HUES48 (cell line): ENCODE measurements at regions not wholly inside any gene's neighbourhood (a gene's known extent, or its start where the extent isn't known, plus 50 kb on each side); places are given as distances from the start of the nearest gene placed in this dataset.
"Not testable (repeated sequence)": the region's sequence is repeated elsewhere in the genome, so short reads cannot be mapped to it uniquely, and the experiment has no call there.

Experiments
- H3K27ac ChIP-seq: one replicate; pipeline ENCODE4 v1.7.0; 2013; ENCODE audit warnings: low read depth, low read length, inconsistent platforms
- H3K27me3 ChIP-seq: 2 replicates; pipeline ENCODE4 v1.6.1; 2013; ENCODE audit warnings: mild to moderate bottlenecking, low read length; ENCODE audit not compliant: control insufficient read depth, insufficient read depth
- H3K36me3 ChIP-seq: 2 replicates; pipeline ENCODE4 v1.6.1; 2013; ENCODE audit warnings: low read length; ENCODE audit not compliant: control insufficient read depth, insufficient read depth
- H3K4me1 ChIP-seq: 2 replicates; pipeline ENCODE4 v1.6.1; 2013; ENCODE audit warnings: mild to moderate bottlenecking, low read length; ENCODE audit not compliant: control insufficient read depth, insufficient read depth
- H3K4me3 ChIP-seq: 2 replicates; pipeline ENCODE4 v1.5.1; 2013; ENCODE audit warnings: mild to moderate bottlenecking, low read depth, low read length
- H3K9ac ChIP-seq: 2 replicates; pipeline ENCODE4 v1.6.1; 2013; ENCODE audit warnings: mild to moderate bottlenecking, low read depth, low read length, moderate library complexity
- H3K9me3 ChIP-seq: 2 replicates; pipeline ENCODE4 v1.6.1; 2013; ENCODE audit warnings: low read length; ENCODE audit not compliant: control insufficient read depth, insufficient read depth

GRCh38 chr10:33706746-33707145, 372.3 kb upstream of the NRP1 start:
- H3K9ac ChIP-seq, result no peak overlapping the region
- peaks cover 7% of the 10 kb centered on the region; the same call in 1 of the 2 replicates for H3K4me1 ChIP-seq
- no peaks in the 10 kb centered on the region for H3K9me3 ChIP-seq
- no peak overlapping the region for H3K4me3 ChIP-seq
- H3K36me3 ChIP-seq, result no peaks in the 10 kb centered on the region
- H3K27me3 ChIP-seq, result no peaks in the 10 kb centered on the region
- no peak overlapping the region for H3K27ac ChIP-seq

- Histone ChIP-seq H3K4me3 (no peak overlapping the region), H3K36me3 (no peaks in the 10 kb centered on the region), H3K27ac (no peak overlapping the region), H3K9me3 (no peaks in the 10 kb centered on the region), H3K9ac (no peak overlapping the region), H3K27me3 (no peaks in the 10 kb centered on the region), H3K4me1 (peaks cover 7% of the 10 kb centered on the region; the same call in 1 of the 2 replicates)
Measured at GRCh38 chr10:33706191-33706590, 371.7 kb upstream of the NRP1 start.

GRCh38 chr10:33704214-33704830, 369.9 kb upstream of the NRP1 start:
- no peaks in the 10 kb centered on the region for H3K27me3 ChIP-seq
- peaks cover 7% of the 10 kb centered on the region; the same call in 1 of the 2 replicates for H3K4me1 ChIP-seq
- H3K4me3 ChIP-seq, result no peak overlapping the region
- no peaks in the 10 kb centered on the region for H3K36me3 ChIP-seq
- no peak overlapping the region for H3K27ac ChIP-seq
- no peaks in the 10 kb centered on the region for H3K9me3 ChIP-seq
- no peak overlapping the region for H3K9ac ChIP-seq

- Histone ChIP-seq H3K4me1 (peaks cover 11% of the 10 kb centered on the region), H3K4me3 (no peak overlapping the region), H3K27ac (no peak overlapping the region), H3K9me3 (no peaks in the 10 kb centered on the region), H3K27me3 (no peaks in the 10 kb centered on the region), H3K36me3 (no peaks in the 10 kb centered on the region), H3K9ac (no peak overlapping the region)
Measured at GRCh38 chr10:33703501-33704213, 369.2 kb upstream of the NRP1 start.

- H3K4me1 ChIP-seq, result peaks cover 22% of the 10 kb centered on the region
- peak overlapping the region; percentile 22 for H3K4me3 ChIP-seq
- no peaks in the 10 kb centered on the region for H3K27me3 ChIP-seq
Measured at GRCh38 chr10:33698033-33698432, 363.6 kb upstream of the NRP1 start.

GRCh38 chr10:33697016-33697415, 362.5 kb upstream of the NRP1 start:
- Histone ChIP-seq H3K27me3 (no peaks in the 10 kb centered on the region), H3K36me3 (no peaks in the 10 kb centered on the region), H3K4me3 (no peak overlapping the region), H3K27ac (no peak overlapping the region), H3K9ac (no peak overlapping the region), H3K4me1 (peaks cover 22% of the 10 kb centered on the region), H3K9me3 (no peaks in the 10 kb centered on the region)

More at GRCh38 chr10:33698033-33698432, 363.6 kb upstream of the NRP1 start:
- H3K9ac ChIP-seq, result no peak overlapping the region; the same call in 1 of the 2 replicates
- H3K36me3 ChIP-seq, result no peaks in the 10 kb centered on the region
- H3K9me3 ChIP-seq, result no peaks in the 10 kb centered on the region
- H3K27ac ChIP-seq, result peak overlapping the region; percentile 79

GRCh38 chr10:33695536-33695935, 361.1 kb upstream of the NRP1 start:
- Histone ChIP-seq H3K4me3 (no peak overlapping the region), H3K27ac (no peak overlapping the region), H3K9ac (no peak overlapping the region), H3K9me3 (peaks cover 5% of the 10 kb centered on the region; the same call in 1 of the 2 replicates), H3K36me3 (no peaks in the 10 kb centered on the region), H3K4me1 (peaks cover 22% of the 10 kb centered on the region), H3K27me3 (no peaks in the 10 kb centered on the region)

GRCh38 chr10:33690536-33690935, 356.1 kb upstream of the NRP1 start:
- H3K9me3 ChIP-seq, result peaks cover 17% of the 10 kb centered on the region
- H3K4me3 ChIP-seq, H3K9ac ChIP-seq: not testable (repeated sequence)

GRCh38 chr10:33688506-33688905, 354.0 kb upstream of the NRP1 start:
- Histone ChIP-seq H3K27ac (no peak overlapping the region), H3K4me3 (no peak overlapping the region), H3K36me3 (no peaks in the 10 kb centered on the region), H3K27me3 (no peaks in the 10 kb centered on the region), H3K9ac (no peak overlapping the region), H3K4me1 (no peaks in the 10 kb centered on the region), H3K9me3 (peaks cover 17% of the 10 kb centered on the region)

More at GRCh38 chr10:33690536-33690935, 356.1 kb upstream of the NRP1 start:
- H3K27me3 ChIP-seq, H3K27ac ChIP-seq, H3K36me3 ChIP-seq, H3K4me1 ChIP-seq: not testable (repeated sequence)

- H3K27me3 ChIP-seq, result no peaks in the 10 kb centered on the region
Measured at GRCh38 chr10:33684211-33684611, 349.7 kb upstream of the NRP1 start.

GRCh38 chr10:33681595-33681994, 347.1 kb upstream of the NRP1 start:
- H3K4me1 ChIP-seq, result no peaks in the 10 kb centered on the region
- no peaks in the 10 kb centered on the region for H3K27me3 ChIP-seq
- H3K9me3 ChIP-seq, result peaks cover 13% of the 10 kb centered on the region
- H3K4me3 ChIP-seq, result no peak overlapping the region
- H3K27ac ChIP-seq, result no peak overlapping the region
- no peaks in the 10 kb centered on the region for H3K36me3 ChIP-seq
- H3K9ac ChIP-seq, result no peak overlapping the region

More at GRCh38 chr10:33684211-33684611, 349.7 kb upstream of the NRP1 start:
- H3K9ac ChIP-seq, result no peak overlapping the region
- H3K9me3 ChIP-seq, result peaks cover 16% of the 10 kb centered on the region
- H3K4me3 ChIP-seq, result no peak overlapping the region
- H3K4me1 ChIP-seq, result no peaks in the 10 kb centered on the region
- no peaks in the 10 kb centered on the region for H3K36me3 ChIP-seq
- H3K27ac ChIP-seq, result no peak overlapping the region
